Neural cell (in vitro differentiated cells): ENCODE measurements at regions not wholly inside any gene's neighbourhood (a gene's known extent, or its start where the extent isn't known, plus 50 kb on each side); places are given as distances from the start of the nearest gene placed in this dataset.

Source experiments
- CTCF ChIP-seq: fragments of 450-650 bp; IDR thresholded peaks from 2 replicates; pipeline ENCODE4 v1.5.1; 2014; ENCODE audit warnings: antibody characterized with exemption, mild to moderate bottlenecking, moderate library complexity; ENCODE audit not compliant: poor library complexity, severe bottlenecking
- EP300 ChIP-seq: fragments of 450-650 bp; conservative IDR thresholded peaks from 2 replicates; pipeline ENCODE4 v1.6.1; 2014; ENCODE audit warnings: antibody characterized with exemption, mild to moderate bottlenecking, moderate library complexity; ENCODE audit not compliant: poor library complexity, severe bottlenecking
- EZH2 ChIP-seq: fragments of 200-600, 300-800 bp; shearing (Covaris generic), sonication (generic); IDR thresholded peaks from 2 replicates; pipeline ENCODE4 v1.6.1; 2014; ENCODE audit warnings: antibody characterized with exemption, low read length, borderline replicate concordance, mild to moderate bottlenecking; ENCODE audit not compliant: insufficient read depth, poor library complexity, severe bottlenecking
- MXI1 ChIP-seq: fragments of 450-650 bp; conservative IDR thresholded peaks from 2 replicates; pipeline ENCODE4 v1.6.1; 2014; ENCODE audit warnings: antibody characterized with exemption, mild to moderate bottlenecking; ENCODE audit not compliant: poor library complexity, severe bottlenecking
- POLR2AphosphoS5 ChIP-seq: IDR thresholded peaks from 2 replicates; pipeline ENCODE4 v1.6.1; 2012
- RAD21 ChIP-seq: fragments of 450-650 bp; conservative IDR thresholded peaks from 2 replicates; pipeline ENCODE4 v1.6.1; 2014; ENCODE audit warnings: antibody characterized with exemption, mild to moderate bottlenecking, moderate library complexity
- TAF1 ChIP-seq: IDR thresholded peaks from 2 replicates; pipeline ENCODE4 v1.6.1; 2012; ENCODE audit warnings: low read depth
- TF ChIP-seq, protein P1 (sequence below): IDR thresholded peaks from 2 replicates; pipeline ENCODE4 v1.6.1; 2012; ENCODE audit warnings: borderline replicate concordance

DNA sequence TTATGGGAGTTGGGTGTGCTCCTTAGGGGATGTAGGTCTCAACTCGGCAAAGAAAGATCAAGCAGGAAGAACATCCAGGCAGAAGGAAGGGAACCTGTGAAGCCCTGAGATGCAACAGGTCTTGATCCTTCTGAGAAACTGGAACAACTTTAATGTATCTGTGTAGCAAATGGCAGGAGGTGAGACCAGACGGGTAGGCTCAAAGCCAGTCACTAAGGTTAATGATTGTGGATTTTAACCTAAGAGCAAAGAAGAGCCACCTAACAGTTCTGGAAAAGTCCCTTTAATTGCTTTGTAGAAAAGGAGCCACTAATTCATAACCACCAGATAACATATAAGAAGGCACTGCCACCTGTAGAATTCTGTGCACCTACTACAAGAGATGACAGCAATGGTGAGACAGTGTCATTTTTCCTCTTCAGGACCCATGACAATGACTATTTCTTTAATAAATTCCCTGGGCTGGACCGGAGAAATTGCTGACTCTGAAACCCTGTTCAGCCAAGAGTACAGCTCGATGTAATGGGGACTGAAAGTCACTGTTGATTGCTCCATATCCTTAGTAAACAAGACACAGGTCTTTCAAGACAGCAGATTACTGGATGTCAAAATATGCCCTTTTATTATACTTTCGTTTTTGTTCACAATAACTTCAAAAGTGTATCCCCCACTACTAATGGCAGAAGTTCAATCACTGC is 326.2 kb downstream of the CBLN4 start:
- TF ChIP-seq RAD21 (no peak), CTCF (no peak), POLR2AphosphoS5 (no peak), EP300 (no peak), TAF1 (no peak), EZH2 (no peak), MXI1 (no peak)
- TF ChIP-seq, protein P1, sequence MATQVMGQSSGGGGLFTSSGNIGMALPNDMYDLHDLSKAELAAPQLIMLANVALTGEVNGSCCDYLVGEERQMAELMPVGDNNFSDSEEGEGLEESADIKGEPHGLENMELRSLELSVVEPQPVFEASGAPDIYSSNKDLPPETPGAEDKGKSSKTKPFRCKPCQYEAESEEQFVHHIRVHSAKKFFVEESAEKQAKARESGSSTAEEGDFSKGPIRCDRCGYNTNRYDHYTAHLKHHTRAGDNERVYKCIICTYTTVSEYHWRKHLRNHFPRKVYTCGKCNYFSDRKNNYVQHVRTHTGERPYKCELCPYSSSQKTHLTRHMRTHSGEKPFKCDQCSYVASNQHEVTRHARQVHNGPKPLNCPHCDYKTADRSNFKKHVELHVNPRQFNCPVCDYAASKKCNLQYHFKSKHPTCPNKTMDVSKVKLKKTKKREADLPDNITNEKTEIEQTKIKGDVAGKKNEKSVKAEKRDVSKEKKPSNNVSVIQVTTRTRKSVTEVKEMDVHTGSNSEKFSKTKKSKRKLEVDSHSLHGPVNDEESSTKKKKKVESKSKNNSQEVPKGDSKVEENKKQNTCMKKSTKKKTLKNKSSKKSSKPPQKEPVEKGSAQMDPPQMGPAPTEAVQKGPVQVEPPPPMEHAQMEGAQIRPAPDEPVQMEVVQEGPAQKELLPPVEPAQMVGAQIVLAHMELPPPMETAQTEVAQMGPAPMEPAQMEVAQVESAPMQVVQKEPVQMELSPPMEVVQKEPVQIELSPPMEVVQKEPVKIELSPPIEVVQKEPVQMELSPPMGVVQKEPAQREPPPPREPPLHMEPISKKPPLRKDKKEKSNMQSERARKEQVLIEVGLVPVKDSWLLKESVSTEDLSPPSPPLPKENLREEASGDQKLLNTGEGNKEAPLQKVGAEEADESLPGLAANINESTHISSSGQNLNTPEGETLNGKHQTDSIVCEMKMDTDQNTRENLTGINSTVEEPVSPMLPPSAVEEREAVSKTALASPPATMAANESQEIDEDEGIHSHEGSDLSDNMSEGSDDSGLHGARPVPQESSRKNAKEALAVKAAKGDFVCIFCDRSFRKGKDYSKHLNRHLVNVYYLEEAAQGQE = no peak
